ENCODE measurements at regions not wholly inside any gene's neighbourhood (a gene's known extent, or its start where the extent isn't known, plus 50 kb on each side); places are given as distances from the start of the nearest gene placed in this dataset.
"Not testable (repeated sequence)": the region's sequence is repeated elsewhere in the genome, so short reads cannot be mapped to it uniquely, and the experiment has no call there.

DNA sequence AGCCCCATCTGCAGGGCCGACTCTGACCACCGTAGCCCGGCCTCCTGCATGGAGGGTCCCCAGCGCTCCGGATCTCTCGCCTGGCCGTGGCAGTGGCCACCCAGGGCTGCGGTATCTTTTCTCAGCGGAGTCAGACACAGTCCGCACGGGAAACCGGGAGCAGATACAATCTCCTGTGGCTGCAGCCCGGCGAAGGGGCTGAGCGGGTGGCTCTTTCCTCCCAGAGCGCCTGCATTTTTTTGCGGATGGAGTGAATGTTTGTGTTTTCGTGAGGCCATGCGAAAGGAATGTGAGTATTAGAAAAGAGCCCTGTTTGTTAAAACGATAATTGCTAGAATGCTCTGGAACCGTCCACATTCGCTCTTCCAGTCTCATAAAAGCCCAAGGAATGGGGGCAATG, 53.4 kb upstream of the PTCH1 start:
- 0 out of 2 replicates have a peak overlapping the region, but pooled peaks have one; percentile 7 for H3K4me3 ChIP-seq (replicated peaks; ENCODE audit: low read depth, low read length)
- no peak for DNase-seq (ENCODE audit: extremely low read depth, low read depth)
- TF ChIP-seq, protein P1, sequence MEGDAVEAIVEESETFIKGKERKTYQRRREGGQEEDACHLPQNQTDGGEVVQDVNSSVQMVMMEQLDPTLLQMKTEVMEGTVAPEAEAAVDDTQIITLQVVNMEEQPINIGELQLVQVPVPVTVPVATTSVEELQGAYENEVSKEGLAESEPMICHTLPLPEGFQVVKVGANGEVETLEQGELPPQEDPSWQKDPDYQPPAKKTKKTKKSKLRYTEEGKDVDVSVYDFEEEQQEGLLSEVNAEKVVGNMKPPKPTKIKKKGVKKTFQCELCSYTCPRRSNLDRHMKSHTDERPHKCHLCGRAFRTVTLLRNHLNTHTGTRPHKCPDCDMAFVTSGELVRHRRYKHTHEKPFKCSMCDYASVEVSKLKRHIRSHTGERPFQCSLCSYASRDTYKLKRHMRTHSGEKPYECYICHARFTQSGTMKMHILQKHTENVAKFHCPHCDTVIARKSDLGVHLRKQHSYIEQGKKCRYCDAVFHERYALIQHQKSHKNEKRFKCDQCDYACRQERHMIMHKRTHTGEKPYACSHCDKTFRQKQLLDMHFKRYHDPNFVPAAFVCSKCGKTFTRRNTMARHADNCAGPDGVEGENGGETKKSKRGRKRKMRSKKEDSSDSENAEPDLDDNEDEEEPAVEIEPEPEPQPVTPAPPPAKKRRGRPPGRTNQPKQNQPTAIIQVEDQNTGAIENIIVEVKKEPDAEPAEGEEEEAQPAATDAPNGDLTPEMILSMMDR (IDR thresholded peaks at IDR 0.05; ENCODE audit: low read depth, low read length, missing control alignments), result no peak

DNA sequence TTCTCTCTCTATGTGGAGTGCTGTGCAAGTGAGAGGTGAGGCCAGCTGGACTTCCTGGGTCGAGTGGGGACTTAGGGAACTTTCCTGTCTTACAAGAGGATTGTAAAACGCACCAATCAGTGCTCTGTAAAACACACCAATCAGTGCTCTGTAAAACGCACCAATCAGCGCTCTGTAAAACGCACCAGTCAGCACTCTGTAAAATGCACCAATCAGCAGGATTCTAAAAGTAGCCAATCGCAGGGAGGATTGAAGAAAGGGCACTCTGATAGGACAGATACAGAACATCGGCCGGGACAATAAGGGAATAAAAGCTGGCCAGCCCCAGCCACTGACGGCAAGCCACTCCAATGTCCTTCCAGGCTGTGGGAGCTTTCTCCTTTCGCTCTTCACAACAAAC, 52.0 kb upstream of the PTCH1 start:
- not testable (repeated sequence) for H3K4me3 ChIP-seq (replicated peaks; ENCODE audit: low read depth, low read length); DNase-seq (ENCODE audit: extremely low read depth, low read depth)

Measured in HFF-Myc (cell line).